ENCODE measurements at regions not wholly inside any gene's neighbourhood (a gene's known extent, or its start where the extent isn't known, plus 50 kb on each side); places are given as distances from the start of the nearest gene placed in this dataset.

DNA sequence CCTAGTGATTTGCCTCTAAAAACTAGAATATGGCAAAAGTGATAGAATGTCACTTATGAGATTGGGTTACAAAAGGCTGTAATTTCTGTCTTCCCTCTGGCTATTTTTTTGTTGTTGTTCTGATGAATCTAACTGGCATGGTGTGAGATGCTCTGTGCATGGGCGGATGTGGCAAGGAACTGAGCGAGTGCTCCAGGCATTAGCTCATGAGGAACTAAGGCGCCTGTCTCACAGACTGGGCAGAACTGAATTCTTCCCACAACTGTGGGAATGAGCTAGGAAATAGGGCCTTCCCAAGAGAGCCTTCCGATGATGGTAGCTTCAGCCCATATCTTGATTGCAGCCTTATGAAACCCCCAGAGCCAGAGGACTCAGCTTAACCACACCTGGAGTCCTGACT is 222.5 kb downstream of the NR2F2 start:
- Histone ChIP-seq H3K79me2 (ENCODE audit: control insufficient read depth, low read length) (no peaks in the 10 kb centered on the region), H3F3A (ENCODE audit: control insufficient read depth, insufficient read depth) (no peaks in the 10 kb centered on the region), H3K9me3 (ENCODE audit: control insufficient read depth, insufficient read depth, low read length) (no peaks in the 10 kb centered on the region), H3K9me2 (replicated peaks; ENCODE audit: control insufficient read depth, low read length) (no peaks in the 10 kb centered on the region; the same call in 1 of the 2 replicates), H3K4me2 (ENCODE audit: low read length) (no peak overlapping the region), H3K27ac (ENCODE audit: low read depth, low read length) (no peak overlapping the region), H3K4me3 (ENCODE audit: low read length) (no peak overlapping the region), H3K4me1 (ENCODE audit: control insufficient read depth, low read length) (no peaks in the 10 kb centered on the region), H3K36me3 (ENCODE audit: control insufficient read depth, low read length) (no peaks in the 10 kb centered on the region), H3K27me3 (ENCODE audit: control insufficient read depth, low read length) (no peaks in the 10 kb centered on the region), H4K20me1 (ENCODE audit: control insufficient read depth, insufficient read depth, low read depth, low read length) (no peaks in the 10 kb centered on the region)
- no peak for TF ChIP-seq EZH2phosphoT487 (IDR thresholded peaks at IDR 0.05; ENCODE audit: borderline replicate concordance, low read length)
- TF ChIP-seq, protein P1, sequence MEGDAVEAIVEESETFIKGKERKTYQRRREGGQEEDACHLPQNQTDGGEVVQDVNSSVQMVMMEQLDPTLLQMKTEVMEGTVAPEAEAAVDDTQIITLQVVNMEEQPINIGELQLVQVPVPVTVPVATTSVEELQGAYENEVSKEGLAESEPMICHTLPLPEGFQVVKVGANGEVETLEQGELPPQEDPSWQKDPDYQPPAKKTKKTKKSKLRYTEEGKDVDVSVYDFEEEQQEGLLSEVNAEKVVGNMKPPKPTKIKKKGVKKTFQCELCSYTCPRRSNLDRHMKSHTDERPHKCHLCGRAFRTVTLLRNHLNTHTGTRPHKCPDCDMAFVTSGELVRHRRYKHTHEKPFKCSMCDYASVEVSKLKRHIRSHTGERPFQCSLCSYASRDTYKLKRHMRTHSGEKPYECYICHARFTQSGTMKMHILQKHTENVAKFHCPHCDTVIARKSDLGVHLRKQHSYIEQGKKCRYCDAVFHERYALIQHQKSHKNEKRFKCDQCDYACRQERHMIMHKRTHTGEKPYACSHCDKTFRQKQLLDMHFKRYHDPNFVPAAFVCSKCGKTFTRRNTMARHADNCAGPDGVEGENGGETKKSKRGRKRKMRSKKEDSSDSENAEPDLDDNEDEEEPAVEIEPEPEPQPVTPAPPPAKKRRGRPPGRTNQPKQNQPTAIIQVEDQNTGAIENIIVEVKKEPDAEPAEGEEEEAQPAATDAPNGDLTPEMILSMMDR (IDR thresholded peaks at IDR 0.05; ENCODE audit: low read depth, low read length, poor library complexity, severe bottlenecking), result no peak

DNA sequence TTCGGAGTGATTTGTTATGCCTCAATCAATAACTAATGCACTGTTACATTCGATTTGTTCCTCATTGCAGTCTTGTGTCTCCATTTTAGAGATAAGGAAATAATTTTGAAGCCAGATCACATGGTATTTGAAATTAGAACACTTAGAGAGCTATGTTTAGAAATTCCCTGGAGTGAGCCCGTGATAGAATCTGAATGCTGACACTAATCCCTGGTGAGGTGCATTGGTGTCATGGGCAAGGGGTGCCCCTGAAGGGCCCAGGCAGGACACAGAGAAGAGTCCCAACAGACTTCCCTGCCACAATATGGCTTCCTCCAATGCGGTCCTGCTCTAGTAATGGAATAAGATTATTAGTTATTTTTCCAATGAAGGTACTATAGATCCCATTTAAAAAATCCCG is 223.0 kb downstream of the NR2F2 start:
- Histone ChIP-seq H3K9me3 (ENCODE audit: control insufficient read depth, insufficient read depth, low read length) (no peaks in the 10 kb centered on the region), H3K9me2 (replicated peaks; ENCODE audit: control insufficient read depth, low read length) (no peaks in the 10 kb centered on the region; the same call in 1 of the 2 replicates), H3F3A (ENCODE audit: control insufficient read depth, insufficient read depth) (no peaks in the 10 kb centered on the region), H3K79me2 (ENCODE audit: control insufficient read depth, low read length) (no peaks in the 10 kb centered on the region), H3K4me1 (ENCODE audit: control insufficient read depth, low read length) (no peaks in the 10 kb centered on the region), H4K20me1 (ENCODE audit: control insufficient read depth, insufficient read depth, low read depth, low read length) (no peaks in the 10 kb centered on the region), H3K4me2 (ENCODE audit: low read length) (no peak overlapping the region), H3K36me3 (ENCODE audit: control insufficient read depth, low read length) (no peaks in the 10 kb centered on the region), H3K27ac (ENCODE audit: low read depth, low read length) (no peak overlapping the region), H3K4me3 (ENCODE audit: low read length) (no peak overlapping the region), H3K27me3 (ENCODE audit: control insufficient read depth, low read length) (no peaks in the 10 kb centered on the region)
- TF ChIP-seq EZH2phosphoT487 (IDR thresholded peaks at IDR 0.05; ENCODE audit: borderline replicate concordance, low read length), result no peak
- TF ChIP-seq, protein P1 (IDR thresholded peaks at IDR 0.05; ENCODE audit: low read depth, low read length, poor library complexity, severe bottlenecking), result no peak

DNA sequence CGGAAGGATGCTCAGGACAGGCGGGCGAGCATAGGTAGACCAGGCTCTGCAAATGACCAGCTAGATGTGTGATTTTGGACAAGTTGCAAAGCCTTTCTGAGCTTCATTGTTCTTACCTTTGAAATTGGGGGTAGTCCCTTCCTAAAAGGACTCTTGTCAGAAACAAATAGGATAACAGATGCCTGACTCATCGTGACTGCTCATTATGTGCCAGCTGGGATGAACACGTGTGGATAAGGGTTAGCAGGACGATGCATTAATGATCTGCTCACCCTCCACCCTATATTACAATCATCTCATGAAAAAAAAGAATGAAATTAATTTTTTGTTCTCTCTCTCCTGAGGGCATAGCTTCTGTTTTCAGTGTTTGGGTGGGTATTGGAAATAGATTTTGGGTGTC is 223.4 kb downstream of the NR2F2 start:
- Histone ChIP-seq H4K20me1 (ENCODE audit: control insufficient read depth, insufficient read depth, low read depth, low read length) (no peaks in the 10 kb centered on the region), H3K9me3 (ENCODE audit: control insufficient read depth, insufficient read depth, low read length) (no peaks in the 10 kb centered on the region), H3K4me3 (ENCODE audit: low read length) (no peak overlapping the region), H3K4me2 (ENCODE audit: low read length) (no peak overlapping the region), H3K9me2 (replicated peaks; ENCODE audit: control insufficient read depth, low read length) (no peaks in the 10 kb centered on the region; the same call in 1 of the 2 replicates), H3K79me2 (ENCODE audit: control insufficient read depth, low read length) (no peaks in the 10 kb centered on the region), H3K27ac (ENCODE audit: low read depth, low read length) (no peak overlapping the region), H3F3A (ENCODE audit: control insufficient read depth, insufficient read depth) (no peaks in the 10 kb centered on the region), H3K36me3 (ENCODE audit: control insufficient read depth, low read length) (no peaks in the 10 kb centered on the region), H3K27me3 (ENCODE audit: control insufficient read depth, low read length) (no peaks in the 10 kb centered on the region), H3K4me1 (ENCODE audit: control insufficient read depth, low read length) (no peaks in the 10 kb centered on the region)
- TF ChIP-seq EZH2phosphoT487 (IDR thresholded peaks at IDR 0.05; ENCODE audit: borderline replicate concordance, low read length), result no peak
- TF ChIP-seq, protein P1 (IDR thresholded peaks at IDR 0.05; ENCODE audit: low read depth, low read length, poor library complexity, severe bottlenecking), result no peak

DNA sequence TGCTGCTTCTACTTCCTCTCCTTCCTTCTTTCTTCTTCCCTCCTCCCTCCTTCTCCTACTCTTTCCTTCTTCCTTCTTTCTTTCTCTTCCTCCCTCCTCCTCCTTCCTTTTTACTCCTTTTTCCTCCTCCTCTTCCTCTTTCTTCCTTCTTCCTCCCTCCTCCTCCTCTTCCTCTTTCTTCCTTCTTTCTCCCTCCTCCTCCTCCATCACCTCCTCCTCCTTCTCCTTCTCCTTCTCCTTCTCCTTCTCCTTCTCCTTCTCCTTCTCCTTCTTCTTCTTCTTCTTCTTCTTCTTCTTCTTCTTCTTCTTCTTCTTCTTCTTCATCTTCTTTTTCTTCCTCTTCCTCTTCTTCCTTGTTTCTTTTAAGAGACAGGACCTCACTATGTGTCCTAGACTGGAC is 224.0 kb downstream of the NR2F2 start:
- Histone ChIP-seq H4K20me1 (ENCODE audit: control insufficient read depth, insufficient read depth, low read depth, low read length) (no peaks in the 10 kb centered on the region), H3K79me2 (ENCODE audit: control insufficient read depth, low read length) (no peaks in the 10 kb centered on the region), H3K4me3 (ENCODE audit: low read length) (no peak overlapping the region), H3K4me2 (ENCODE audit: low read length) (no peak overlapping the region), H3K4me1 (ENCODE audit: control insufficient read depth, low read length) (no peaks in the 10 kb centered on the region), H3K9me2 (replicated peaks; ENCODE audit: control insufficient read depth, low read length) (no peaks in the 10 kb centered on the region), H3F3A (ENCODE audit: control insufficient read depth, insufficient read depth) (no peaks in the 10 kb centered on the region), H3K36me3 (ENCODE audit: control insufficient read depth, low read length) (no peaks in the 10 kb centered on the region), H3K27ac (ENCODE audit: low read depth, low read length) (no peak overlapping the region), H3K9me3 (ENCODE audit: control insufficient read depth, insufficient read depth, low read length) (no peaks in the 10 kb centered on the region), H3K27me3 (ENCODE audit: control insufficient read depth, low read length) (no peaks in the 10 kb centered on the region)
- TF ChIP-seq EZH2phosphoT487 (IDR thresholded peaks at IDR 0.05; ENCODE audit: borderline replicate concordance, low read length), result no peak
